ENCODE measurements at regions not wholly inside any gene's neighbourhood (a gene's known extent, or its start where the extent isn't known, plus 50 kb on each side); places are given as distances from the start of the nearest gene placed in this dataset.

DNA sequence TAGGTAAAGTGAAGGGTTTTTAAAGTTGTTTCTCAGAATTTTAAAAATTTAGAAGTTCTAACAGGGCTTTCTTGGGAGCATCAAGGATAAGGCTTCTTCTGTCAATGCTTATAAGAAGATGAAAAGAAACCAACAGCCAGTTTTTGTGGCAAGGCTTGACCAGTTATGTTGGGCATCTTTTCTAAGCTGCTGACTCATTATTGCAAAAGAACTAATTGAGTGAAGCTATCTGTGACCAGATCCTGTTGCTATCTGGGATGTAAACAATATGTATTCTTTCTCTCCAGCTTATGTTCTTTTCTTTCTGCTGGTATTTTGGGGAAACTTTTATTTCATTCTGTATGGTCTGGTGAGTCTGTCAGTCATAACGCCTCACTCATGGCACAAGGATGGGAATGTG lies 643.8 kb downstream of the HDGFL1 start:
- no peak overlapping the region for H3K9ac ChIP-seq (ENCODE audit: low read depth in 1 of 2, low read length in 2 of 2)
- no peaks in the 10 kb centered on the region for H3K36me3 ChIP-seq (ENCODE audit: control insufficient read depth in 4 of 4, insufficient read depth in 3 of 4, low read depth in 1 of 4, low read length in 3 of 4)
- peaks cover 0 to 9% (median 0%) of the 10 kb centered on the region in 4 donors for H3K9me3 ChIP-seq (ENCODE audit: control insufficient read depth in 4 of 4, low read length in 3 of 4)
- no peak overlapping the region for H3K4me3 ChIP-seq (ENCODE audit: low read depth in 1 of 3, low read length in 3 of 3)
- no peak for DNase-seq (ENCODE audit: low spot score)
- WGBS, result 52% methylated on average over 1 of the region's 1 CpG
- TF ChIP-seq, protein P1, sequence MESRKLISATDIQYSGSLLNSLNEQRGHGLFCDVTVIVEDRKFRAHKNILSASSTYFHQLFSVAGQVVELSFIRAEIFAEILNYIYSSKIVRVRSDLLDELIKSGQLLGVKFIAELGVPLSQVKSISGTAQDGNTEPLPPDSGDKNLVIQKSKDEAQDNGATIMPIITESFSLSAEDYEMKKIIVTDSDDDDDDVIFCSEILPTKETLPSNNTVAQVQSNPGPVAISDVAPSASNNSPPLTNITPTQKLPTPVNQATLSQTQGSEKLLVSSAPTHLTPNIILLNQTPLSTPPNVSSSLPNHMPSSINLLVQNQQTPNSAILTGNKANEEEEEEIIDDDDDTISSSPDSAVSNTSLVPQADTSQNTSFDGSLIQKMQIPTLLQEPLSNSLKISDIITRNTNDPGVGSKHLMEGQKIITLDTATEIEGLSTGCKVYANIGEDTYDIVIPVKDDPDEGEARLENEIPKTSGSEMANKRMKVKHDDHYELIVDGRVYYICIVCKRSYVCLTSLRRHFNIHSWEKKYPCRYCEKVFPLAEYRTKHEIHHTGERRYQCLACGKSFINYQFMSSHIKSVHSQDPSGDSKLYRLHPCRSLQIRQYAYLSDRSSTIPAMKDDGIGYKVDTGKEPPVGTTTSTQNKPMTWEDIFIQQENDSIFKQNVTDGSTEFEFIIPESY (IDR thresholded peaks at IDR 0.05), result no peak
- no peak for TF ChIP-seq YY1 (IDR thresholded peaks at IDR 0.05)
- no peak for TF ChIP-seq HNF4G (IDR thresholded peaks at IDR 0.05)
- no peak for TF ChIP-seq FOXA1 (IDR thresholded peaks at IDR 0.05)
- no peak for TF ChIP-seq RAD21 (IDR thresholded peaks at IDR 0.05)
- TF ChIP-seq, protein P2, sequence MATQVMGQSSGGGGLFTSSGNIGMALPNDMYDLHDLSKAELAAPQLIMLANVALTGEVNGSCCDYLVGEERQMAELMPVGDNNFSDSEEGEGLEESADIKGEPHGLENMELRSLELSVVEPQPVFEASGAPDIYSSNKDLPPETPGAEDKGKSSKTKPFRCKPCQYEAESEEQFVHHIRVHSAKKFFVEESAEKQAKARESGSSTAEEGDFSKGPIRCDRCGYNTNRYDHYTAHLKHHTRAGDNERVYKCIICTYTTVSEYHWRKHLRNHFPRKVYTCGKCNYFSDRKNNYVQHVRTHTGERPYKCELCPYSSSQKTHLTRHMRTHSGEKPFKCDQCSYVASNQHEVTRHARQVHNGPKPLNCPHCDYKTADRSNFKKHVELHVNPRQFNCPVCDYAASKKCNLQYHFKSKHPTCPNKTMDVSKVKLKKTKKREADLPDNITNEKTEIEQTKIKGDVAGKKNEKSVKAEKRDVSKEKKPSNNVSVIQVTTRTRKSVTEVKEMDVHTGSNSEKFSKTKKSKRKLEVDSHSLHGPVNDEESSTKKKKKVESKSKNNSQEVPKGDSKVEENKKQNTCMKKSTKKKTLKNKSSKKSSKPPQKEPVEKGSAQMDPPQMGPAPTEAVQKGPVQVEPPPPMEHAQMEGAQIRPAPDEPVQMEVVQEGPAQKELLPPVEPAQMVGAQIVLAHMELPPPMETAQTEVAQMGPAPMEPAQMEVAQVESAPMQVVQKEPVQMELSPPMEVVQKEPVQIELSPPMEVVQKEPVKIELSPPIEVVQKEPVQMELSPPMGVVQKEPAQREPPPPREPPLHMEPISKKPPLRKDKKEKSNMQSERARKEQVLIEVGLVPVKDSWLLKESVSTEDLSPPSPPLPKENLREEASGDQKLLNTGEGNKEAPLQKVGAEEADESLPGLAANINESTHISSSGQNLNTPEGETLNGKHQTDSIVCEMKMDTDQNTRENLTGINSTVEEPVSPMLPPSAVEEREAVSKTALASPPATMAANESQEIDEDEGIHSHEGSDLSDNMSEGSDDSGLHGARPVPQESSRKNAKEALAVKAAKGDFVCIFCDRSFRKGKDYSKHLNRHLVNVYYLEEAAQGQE (IDR thresholded peaks at IDR 0.05), result no peak
- TF ChIP-seq, protein P3, sequence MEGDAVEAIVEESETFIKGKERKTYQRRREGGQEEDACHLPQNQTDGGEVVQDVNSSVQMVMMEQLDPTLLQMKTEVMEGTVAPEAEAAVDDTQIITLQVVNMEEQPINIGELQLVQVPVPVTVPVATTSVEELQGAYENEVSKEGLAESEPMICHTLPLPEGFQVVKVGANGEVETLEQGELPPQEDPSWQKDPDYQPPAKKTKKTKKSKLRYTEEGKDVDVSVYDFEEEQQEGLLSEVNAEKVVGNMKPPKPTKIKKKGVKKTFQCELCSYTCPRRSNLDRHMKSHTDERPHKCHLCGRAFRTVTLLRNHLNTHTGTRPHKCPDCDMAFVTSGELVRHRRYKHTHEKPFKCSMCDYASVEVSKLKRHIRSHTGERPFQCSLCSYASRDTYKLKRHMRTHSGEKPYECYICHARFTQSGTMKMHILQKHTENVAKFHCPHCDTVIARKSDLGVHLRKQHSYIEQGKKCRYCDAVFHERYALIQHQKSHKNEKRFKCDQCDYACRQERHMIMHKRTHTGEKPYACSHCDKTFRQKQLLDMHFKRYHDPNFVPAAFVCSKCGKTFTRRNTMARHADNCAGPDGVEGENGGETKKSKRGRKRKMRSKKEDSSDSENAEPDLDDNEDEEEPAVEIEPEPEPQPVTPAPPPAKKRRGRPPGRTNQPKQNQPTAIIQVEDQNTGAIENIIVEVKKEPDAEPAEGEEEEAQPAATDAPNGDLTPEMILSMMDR (IDR thresholded peaks at IDR 0.05; ENCODE audit: low read depth, low read length, missing input control), result no peak
- no peak for TF ChIP-seq GABPA (IDR thresholded peaks at IDR 0.05 in 1 of 2, conservative IDR thresholded peaks at IDR 0.05 in 1 of 2)
- no peak for TF ChIP-seq RXRA (IDR thresholded peaks at IDR 0.05)
- no peak for TF ChIP-seq TAF1 (conservative IDR thresholded peaks at IDR 0.05)
- TF ChIP-seq HNF4A (conservative IDR thresholded peaks at IDR 0.05), result no peak
- TF ChIP-seq EGR1 (IDR thresholded peaks at IDR 0.05; ENCODE audit: low read depth in 2 of 2), result no peak
- no peak for TF ChIP-seq SP1 (IDR thresholded peaks at IDR 0.05)
- TF ChIP-seq FOXA2 (IDR thresholded peaks at IDR 0.05), result no peak
- TF ChIP-seq NR2F2 (IDR thresholded peaks at IDR 0.05), result no peak
- TF ChIP-seq, protein P4, sequence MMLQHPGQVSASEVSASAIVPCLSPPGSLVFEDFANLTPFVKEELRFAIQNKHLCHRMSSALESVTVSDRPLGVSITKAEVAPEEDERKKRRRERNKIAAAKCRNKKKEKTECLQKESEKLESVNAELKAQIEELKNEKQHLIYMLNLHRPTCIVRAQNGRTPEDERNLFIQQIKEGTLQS (IDR thresholded peaks at IDR 0.05), result no peak
- H3K27ac ChIP-seq (ENCODE audit: low read depth in 1 of 2, low read length in 2 of 2), result no peak overlapping the region
- no peaks in the 10 kb centered on the region for H3K27me3 ChIP-seq (ENCODE audit: control insufficient read depth in 4 of 4, insufficient read depth in 4 of 4, low read length in 3 of 4)
- no peaks in the 10 kb centered on the region for H3K4me1 ChIP-seq (ENCODE audit: control insufficient read depth in 4 of 4, insufficient read depth in 4 of 4, low read length in 3 of 4)

DNA sequence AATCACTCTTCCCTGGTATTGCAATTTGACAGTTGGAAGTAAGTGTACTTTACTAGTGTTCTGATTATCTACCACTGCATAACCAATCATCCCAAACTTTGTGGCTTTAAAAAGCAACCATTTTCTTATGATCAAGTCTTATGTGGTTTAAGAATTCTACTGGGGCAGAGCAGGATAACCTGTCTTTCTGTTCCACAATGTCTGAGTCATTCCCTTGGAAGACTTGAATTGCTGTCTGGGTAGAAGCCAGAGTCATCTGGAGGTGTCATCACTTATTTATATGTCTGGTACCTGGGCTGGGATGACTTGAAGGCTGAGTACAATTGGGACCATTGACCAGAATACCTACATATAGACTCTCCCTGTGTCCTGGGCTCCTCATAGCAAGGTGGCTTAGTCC lies 644.3 kb downstream of the HDGFL1 start:
- Histone ChIP-seq H3K27me3 (ENCODE audit: control insufficient read depth in 4 of 4, insufficient read depth in 4 of 4, low read length in 3 of 4) (no peaks in the 10 kb centered on the region), H3K4me3 (ENCODE audit: low read depth in 1 of 3, low read length in 3 of 3) (no peak overlapping the region), H3K36me3 (ENCODE audit: control insufficient read depth in 4 of 4, insufficient read depth in 3 of 4, low read depth in 1 of 4, low read length in 3 of 4) (no peaks in the 10 kb centered on the region), H3K9ac (ENCODE audit: low read depth in 1 of 2, low read length in 2 of 2) (no peak overlapping the region), H3K4me1 (ENCODE audit: control insufficient read depth in 4 of 4, insufficient read depth in 4 of 4, low read length in 3 of 4) (no peaks in the 10 kb centered on the region), H3K27ac (ENCODE audit: low read depth in 1 of 2, low read length in 2 of 2) (no peak overlapping the region), H3K9me3 (ENCODE audit: control insufficient read depth in 4 of 4, low read length in 3 of 4) (peaks cover 0 to 4% (median 0%) of the 10 kb centered on the region in 4 donors)
- no peak for DNase-seq (ENCODE audit: low spot score)
- TF ChIP-seq HNF4G (IDR thresholded peaks at IDR 0.05) (no peak), FOXA1 (IDR thresholded peaks at IDR 0.05) (no peak), RXRA (IDR thresholded peaks at IDR 0.05) (no peak), RAD21 (IDR thresholded peaks at IDR 0.05) (no peak), SP1 (IDR thresholded peaks at IDR 0.05) (no peak), JUND (IDR thresholded peaks at IDR 0.05) (no peak), YY1 (IDR thresholded peaks at IDR 0.05) (no peak), EGR1 (IDR thresholded peaks at IDR 0.05; ENCODE audit: low read depth in 2 of 2) (no peak), GABPA (IDR thresholded peaks at IDR 0.05 in 1 of 2, conservative IDR thresholded peaks at IDR 0.05 in 1 of 2) (no peak)
- TF ChIP-seq, protein P2 (IDR thresholded peaks at IDR 0.05), result no peak
- TF ChIP-seq, protein P4 (IDR thresholded peaks at IDR 0.05), result no peak
- TF ChIP-seq, protein P1 (IDR thresholded peaks at IDR 0.05), result no peak
